Activated naive CD8-positive, alpha-beta T cell treated with anti-CD3 and anti-CD28 coated beads, Interleukin-2, amount 50 U/mL, for 24 hours (primary cell): ENCODE measurements at regions not wholly inside any gene's neighbourhood (a gene's known extent, or its start where the extent isn't known, plus 50 kb on each side); places are given as distances from the start of the nearest gene placed in this dataset.

Experiments used
- ATAC-seq: fragments of 150-1000 bp; cut with Tn5 transposase; one replicate; pipeline ENCODE4 v1.10.0; 2021
- DNase-seq: peaks from one replicate; pipeline ENCODE4 v3.0.0; 2021
- H3K27ac Mint-ChIP-seq: one replicate; pipeline ENCODE4 v1.8.0; 2021; ENCODE audit warnings: mild to moderate bottlenecking, mixed read lengths
- H3K27me3 Mint-ChIP-seq: one replicate; pipeline ENCODE4 v1.8.0; 2021; ENCODE audit warnings: mixed read lengths
- H3K36me3 Mint-ChIP-seq: one replicate; pipeline ENCODE4 v1.8.0; 2021; ENCODE audit warnings: low read depth, mixed read lengths
- H3K4me1 Mint-ChIP-seq: one replicate; pipeline ENCODE4 v1.8.0; 2021; ENCODE audit warnings: mixed read lengths
- H3K4me3 Mint-ChIP-seq: one replicate; pipeline ENCODE4 v1.8.0; 2021; ENCODE audit warnings: mild to moderate bottlenecking, moderate library complexity, mixed read lengths
- H3K9me3 Mint-ChIP-seq: one replicate; pipeline ENCODE4 v1.8.0; 2021; ENCODE audit warnings: mixed read lengths

- Mint-ChIP-seq H3K27ac (no peak overlapping the region), H3K27me3 (no peaks in the 10 kb centered on the region)
- DNase-seq: no peak
These were observed 842.0 kb downstream of the HACE1 start for GRCh38 chr6:104017410-104018381.

DNA sequence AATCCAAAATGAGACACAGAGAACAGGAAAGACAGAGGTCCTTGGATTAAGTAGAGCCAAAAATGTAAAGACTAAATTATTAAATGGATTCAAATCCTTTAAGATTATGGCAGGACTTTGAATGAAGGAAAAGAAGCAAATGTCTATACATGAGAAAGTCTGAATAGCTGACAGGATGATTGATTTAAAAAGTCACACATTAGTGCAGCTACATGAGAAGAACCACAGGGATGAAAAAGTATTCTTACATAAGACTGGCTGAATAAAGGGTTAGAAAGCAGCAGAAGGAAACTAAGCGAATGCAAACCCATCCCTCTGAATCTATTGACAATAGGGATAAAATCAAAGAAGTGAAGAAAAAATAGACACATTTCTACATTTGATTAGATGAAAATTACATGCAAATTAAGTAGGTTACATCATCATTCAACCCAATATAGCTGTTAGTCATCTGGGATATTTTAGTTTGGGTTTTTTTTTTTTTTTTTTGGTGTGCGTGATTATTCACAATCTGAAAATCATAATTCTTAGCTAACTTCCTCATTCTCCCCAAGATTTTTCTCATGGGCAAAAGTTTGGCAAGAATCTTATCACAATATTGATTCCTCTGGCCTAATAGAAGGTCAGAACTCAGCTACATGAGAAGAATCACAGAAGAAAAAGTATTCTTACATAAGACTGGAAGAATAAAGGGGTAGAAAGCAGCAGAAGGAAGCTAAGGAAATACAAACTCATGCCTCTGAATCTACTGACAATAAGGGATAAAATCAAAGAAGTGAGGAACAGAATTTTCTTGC lies 845.4 kb downstream of the HACE1 start:
- no peaks in the 10 kb centered on the region for H3K4me1 Mint-ChIP-seq
- peaks cover 7% of the 10 kb centered on the region for H3K9me3 Mint-ChIP-seq
- H3K27ac Mint-ChIP-seq: no peak overlapping the region
- H3K36me3 Mint-ChIP-seq: no peaks in the 10 kb centered on the region
- H3K27me3 Mint-ChIP-seq: no peaks in the 10 kb centered on the region
- no peak overlapping the region for H3K4me3 Mint-ChIP-seq
- no peak for DNase-seq
- no peak for ATAC-seq

More at GRCh38 chr6:104017410-104018381, 842.0 kb downstream of the HACE1 start:
- no peak overlapping the region for H3K4me3 Mint-ChIP-seq
- no peak for ATAC-seq
- no peaks in the 10 kb centered on the region for H3K36me3 Mint-ChIP-seq
- no peaks in the 10 kb centered on the region for H3K9me3 Mint-ChIP-seq
- H3K4me1 Mint-ChIP-seq: no peaks in the 10 kb centered on the region

DNA sequence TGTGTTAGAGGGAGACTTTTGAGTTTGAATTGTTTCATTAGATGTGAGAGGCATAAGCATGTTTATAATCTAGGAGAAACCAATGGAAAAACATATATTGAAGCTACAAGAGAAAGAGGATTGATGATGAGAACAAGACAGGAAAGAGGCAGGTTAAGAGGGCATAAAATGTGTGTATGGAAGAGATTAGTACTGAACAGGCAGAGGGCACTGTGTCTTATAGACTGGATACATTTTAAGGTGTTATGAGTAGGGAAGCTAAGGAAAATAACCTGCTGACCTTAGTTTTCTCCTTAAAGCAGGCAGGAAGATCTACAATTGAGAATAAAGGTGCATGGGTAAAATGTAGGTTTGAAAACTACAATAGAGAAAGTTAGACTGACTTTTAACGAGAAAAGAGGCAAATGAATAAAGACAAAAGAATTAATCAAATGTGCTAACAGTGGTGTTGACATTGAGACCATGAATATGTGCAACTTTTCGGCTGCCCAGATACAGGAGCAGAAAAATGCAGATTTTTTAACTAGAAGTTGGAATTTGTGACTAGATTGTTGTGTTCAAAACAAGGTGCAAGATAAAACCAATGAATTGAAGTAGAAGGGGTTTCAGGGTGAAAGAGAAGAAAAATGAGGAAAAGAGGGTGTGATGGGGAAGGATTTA lies 846.3 kb downstream of the HACE1 start:
- Mint-ChIP-seq H3K36me3 (no peaks in the 10 kb centered on the region), H3K4me1 (no peaks in the 10 kb centered on the region), H3K9me3 (peaks cover 7% of the 10 kb centered on the region), H3K27ac (no peak overlapping the region), H3K27me3 (no peaks in the 10 kb centered on the region), H3K4me3 (no peak overlapping the region)
- DNase-seq: no peak
- ATAC-seq: no peak

- Mint-ChIP-seq H3K27me3 (no peaks in the 10 kb centered on the region), H3K9me3 (peaks cover 7% of the 10 kb centered on the region), H3K4me1 (no peaks in the 10 kb centered on the region), H3K4me3 (no peak overlapping the region), H3K27ac (no peak overlapping the region), H3K36me3 (no peaks in the 10 kb centered on the region)
- no peak for ATAC-seq
- DNase-seq: no peak
These were observed 848.8 kb downstream of the HACE1 start for GRCh38 chr6:104010897-104011296.

- Mint-ChIP-seq H3K27me3 (no peaks in the 10 kb centered on the region), H3K4me3 (no peak overlapping the region), H3K4me1 (no peaks in the 10 kb centered on the region), H3K9me3 (no peaks in the 10 kb centered on the region), H3K36me3 (no peaks in the 10 kb centered on the region), H3K27ac (no peak overlapping the region)
- DNase-seq (no peak), ATAC-seq (no peak)
These were observed 855.8 kb downstream of the HACE1 start for GRCh38 chr6:104003803-104004516.

DNA sequence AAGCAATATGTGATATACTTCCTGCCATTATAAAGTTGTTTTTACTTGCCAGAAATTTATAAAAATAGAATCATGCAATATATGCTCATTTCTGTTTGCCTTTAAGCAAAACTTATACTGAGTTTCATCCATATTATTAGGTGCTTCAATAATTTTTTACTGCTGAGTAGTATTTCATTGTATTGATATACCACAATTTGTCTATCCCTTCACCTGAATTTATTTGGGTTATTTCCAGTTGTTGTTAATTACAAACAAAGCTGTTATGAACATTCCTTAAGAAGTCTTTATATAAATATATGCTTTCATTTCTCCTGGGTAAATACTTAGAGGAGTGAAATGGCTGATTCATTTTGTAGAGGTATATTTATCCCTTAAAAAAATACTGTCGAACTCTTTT lies 864.1 kb downstream of the HACE1 start:
- Mint-ChIP-seq H3K4me3 (no peak overlapping the region), H3K36me3 (no peaks in the 10 kb centered on the region), H3K27me3 (no peaks in the 10 kb centered on the region), H3K9me3 (no peaks in the 10 kb centered on the region), H3K4me1 (no peaks in the 10 kb centered on the region), H3K27ac (no peak overlapping the region)
- ATAC-seq (no peak), DNase-seq (no peak)

DNA sequence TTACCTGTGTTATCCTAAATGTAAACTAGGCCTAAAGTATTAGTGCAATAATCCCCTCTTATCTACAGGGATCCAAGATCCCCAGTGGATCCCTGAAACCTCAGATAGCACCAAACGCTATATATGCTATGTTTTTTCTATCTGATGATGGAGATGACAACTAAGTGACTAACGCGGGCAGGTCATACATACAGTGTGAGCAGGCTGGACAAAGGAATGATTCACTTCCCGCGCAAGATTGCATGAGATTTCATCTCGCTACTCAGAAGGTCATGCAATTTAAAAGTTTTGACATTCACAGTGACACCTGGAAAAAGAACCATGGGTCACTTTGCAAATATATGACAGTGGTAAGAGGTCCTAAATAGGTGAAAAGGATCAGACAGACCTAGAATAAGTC lies 875.9 kb downstream of the HACE1 start:
- DNase-seq: no peak
- no peak overlapping the region for H3K4me3 Mint-ChIP-seq

GRCh38 chr6:103983011-103983410 lies 876.7 kb downstream of the HACE1 start:
- H3K4me3 Mint-ChIP-seq: no peak overlapping the region
- no peaks in the 10 kb centered on the region for H3K36me3 Mint-ChIP-seq
- H3K9me3 Mint-ChIP-seq: peaks cover 6% of the 10 kb centered on the region

More for the DNA sequence above, 875.9 kb downstream of the HACE1 start:
- Mint-ChIP-seq H3K36me3 (no peaks in the 10 kb centered on the region), H3K27ac (no peak overlapping the region), H3K27me3 (no peaks in the 10 kb centered on the region), H3K4me1 (no peaks in the 10 kb centered on the region), H3K9me3 (peaks cover 6% of the 10 kb centered on the region)
- no peak for ATAC-seq

GRCh38 chr6:103982574-103982973 lies 877.1 kb downstream of the HACE1 start:
- Mint-ChIP-seq H3K27ac (no peak overlapping the region), H3K36me3 (no peaks in the 10 kb centered on the region), H3K4me3 (no peak overlapping the region), H3K4me1 (no peaks in the 10 kb centered on the region), H3K27me3 (no peaks in the 10 kb centered on the region), H3K9me3 (peaks cover 6% of the 10 kb centered on the region)
- DNase-seq (no peak), ATAC-seq (no peak)

More at GRCh38 chr6:103983011-103983410, 876.7 kb downstream of the HACE1 start:
- Mint-ChIP-seq H3K27ac (no peak overlapping the region), H3K4me1 (no peaks in the 10 kb centered on the region), H3K27me3 (no peaks in the 10 kb centered on the region)
- DNase-seq: no peak
- ATAC-seq: no peak

DNA sequence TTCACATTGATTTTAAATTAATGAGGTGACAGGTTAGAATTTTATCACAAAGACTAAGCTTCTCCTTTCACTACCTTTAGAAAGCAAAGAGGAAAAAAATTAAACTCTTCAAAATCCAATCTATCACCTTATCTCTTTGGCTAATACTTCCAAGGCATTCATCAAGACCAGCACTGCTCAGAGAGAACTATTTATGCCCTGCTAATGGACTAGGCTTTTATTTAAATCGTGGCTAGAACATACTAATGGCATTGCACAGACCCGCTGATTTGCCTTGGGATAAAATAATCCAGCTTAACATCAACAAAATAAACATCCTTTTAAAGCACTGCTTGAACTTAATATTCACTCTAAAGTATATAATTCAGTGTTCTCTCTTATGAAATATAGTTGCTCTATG lies 880.4 kb downstream of the HACE1 start:
- no peaks in the 10 kb centered on the region for H3K27me3 Mint-ChIP-seq
- DNase-seq (no peak), ATAC-seq (no peak)
- no peak overlapping the region for H3K4me3 Mint-ChIP-seq
- peaks cover 6% of the 10 kb centered on the region for H3K9me3 Mint-ChIP-seq
- no peak overlapping the region for H3K27ac Mint-ChIP-seq
- H3K4me1 Mint-ChIP-seq: no peaks in the 10 kb centered on the region
- H3K36me3 Mint-ChIP-seq: no peaks in the 10 kb centered on the region

GRCh38 chr6:103937389-103937788 lies 922.3 kb downstream of the HACE1 start:
- no peak for DNase-seq
- Mint-ChIP-seq H3K27ac (no peak overlapping the region), H3K4me1 (no peaks in the 10 kb centered on the region), H3K9me3 (peaks cover 3% of the 10 kb centered on the region), H3K27me3 (no peaks in the 10 kb centered on the region), H3K4me3 (no peak overlapping the region), H3K36me3 (no peaks in the 10 kb centered on the region)
- ATAC-seq: no peak

- Mint-ChIP-seq H3K4me3 (no peak overlapping the region), H3K27me3 (no peaks in the 10 kb centered on the region), H3K4me1 (no peaks in the 10 kb centered on the region), H3K9me3 (peaks cover 13% of the 10 kb centered on the region), H3K27ac (no peak overlapping the region), H3K36me3 (no peaks in the 10 kb centered on the region)
- DNase-seq (no peak), ATAC-seq (no peak)
These were observed 934.4 kb downstream of the HACE1 start for GRCh38 chr6:103925317-103925716.

DNA sequence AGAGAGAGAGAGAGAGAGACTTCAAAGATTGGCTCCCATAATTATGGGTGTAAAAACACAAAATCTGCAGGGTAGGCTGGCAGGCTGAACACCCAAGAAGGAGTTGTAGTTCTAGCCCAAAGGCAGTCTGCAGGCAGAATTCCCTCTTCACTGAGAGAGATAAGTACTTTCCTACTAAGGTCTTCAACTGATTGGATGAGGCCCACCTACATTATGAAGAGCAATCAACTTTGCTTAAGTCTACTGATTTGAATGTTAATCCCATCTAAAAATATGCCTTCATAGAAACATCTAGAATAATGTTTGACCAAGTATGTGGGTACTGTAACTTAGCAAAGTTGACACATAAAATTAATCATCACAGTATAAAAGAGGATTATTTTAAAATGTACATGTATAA lies 949.7 kb downstream of the HACE1 start:
- H3K4me1 Mint-ChIP-seq: no peaks in the 10 kb centered on the region
- no peaks in the 10 kb centered on the region for H3K27me3 Mint-ChIP-seq
- H3K36me3 Mint-ChIP-seq: no peaks in the 10 kb centered on the region

GRCh38 chr6:103908898-103909297 lies 950.8 kb downstream of the HACE1 start:
- H3K36me3 Mint-ChIP-seq: no peaks in the 10 kb centered on the region
- no peak for DNase-seq
- no peak overlapping the region for H3K4me3 Mint-ChIP-seq
- ATAC-seq: no peak
- no peaks in the 10 kb centered on the region for H3K4me1 Mint-ChIP-seq
- H3K27ac Mint-ChIP-seq: no peak overlapping the region
- no peaks in the 10 kb centered on the region for H3K27me3 Mint-ChIP-seq
- H3K9me3 Mint-ChIP-seq: peaks cover 29% of the 10 kb centered on the region

More for the DNA sequence above, 949.7 kb downstream of the HACE1 start:
- DNase-seq: no peak
- Mint-ChIP-seq H3K4me3 (no peak overlapping the region), H3K27ac (no peak overlapping the region), H3K9me3 (peaks cover 20% of the 10 kb centered on the region)
- ATAC-seq: no peak
